Smooth muscle cell (in vitro differentiated cells): ENCODE measurements at regions not wholly inside any gene's neighbourhood (a gene's known extent, or its start where the extent isn't known, plus 50 kb on each side); places are given as distances from the start of the nearest gene placed in this dataset.

Experiments
- DNase-seq: peaks from one replicate; lab custom pipeline; 2025; ENCODE audit not compliant: unreplicated experiment; lab: John Stamatoyannopoulos, UW
- H2AFZ ChIP-seq: fragments of 200-600 bp; sonication (generic); 2 replicates; pipeline ENCODE4 v1.6.0; 2016; ENCODE audit warnings: antibody characterized with exemption, low read depth, mild to moderate bottlenecking
- H3F3A ChIP-seq: fragments of 200-600 bp; sonication (generic); 2 replicates; pipeline ENCODE4 v1.6.0; 2017; ENCODE audit warnings: antibody characterized with exemption, low read depth
- H3K27ac ChIP-seq: fragments of 200-600 bp; sonication (generic); 2 replicates; pipeline ENCODE4 v1.5.1; 2016; ENCODE audit warnings: low read depth, mild to moderate bottlenecking
- H3K27me3 ChIP-seq: fragments of 200-600 bp; sonication (generic); 2 replicates; pipeline ENCODE4 v1.6.1; 2016; ENCODE audit warnings: low read depth, mild to moderate bottlenecking
- H3K36me3 ChIP-seq: fragments of 200-600 bp; sonication (generic); 2 replicates; pipeline ENCODE4 v1.5.1; 2016; ENCODE audit warnings: low read depth
- H3K4me1 ChIP-seq: fragments of 200-600 bp; sonication (generic); 2 replicates; pipeline ENCODE4 v1.5.1; 2016; ENCODE audit warnings: low read depth
- H3K4me2 ChIP-seq: fragments of 200-600 bp; sonication (generic); 2 replicates; pipeline ENCODE4 v1.6.0; 2016; ENCODE audit warnings: mild to moderate bottlenecking
- H3K4me3 ChIP-seq: fragments of 200-600 bp; sonication (generic); 2 replicates; pipeline ENCODE4 v1.5.1; 2016; ENCODE audit warnings: mild to moderate bottlenecking
- H3K79me2 ChIP-seq: fragments of 200-600 bp; sonication (generic); 2 replicates; pipeline ENCODE4 v1.6.0; 2016; ENCODE audit warnings: low read depth, mild to moderate bottlenecking
- H3K9ac ChIP-seq: fragments of 200-600 bp; sonication (generic); 2 replicates; pipeline ENCODE4 v1.6.0; 2016; ENCODE audit warnings: low read depth
- H3K9me3 ChIP-seq: fragments of 200-600 bp; sonication (generic); replicated peaks from 2 replicates; pipeline ENCODE4 v1.5.1; 2016; ENCODE audit warnings: low read depth
- H4K20me1 ChIP-seq: fragments of 200-600 bp; sonication (generic); 2 replicates; pipeline ENCODE4 v1.6.0; 2016; ENCODE audit warnings: low read depth
- CTCF ChIP-seq: fragments of 200-600 bp; sonication (generic); IDR thresholded peaks from 2 replicates; pipeline ENCODE4 v1.5.1; 2017; ENCODE audit warnings: borderline replicate concordance, mild to moderate bottlenecking, antibody characterized with exemption; ENCODE audit not compliant: insufficient read depth, poor library complexity, severe bottlenecking
- WGBS: methylation state at CpG from one replicate; pipeline ENCODE4 v1.1.7; 2016; ENCODE audit warnings: low lambda C conversion rate; 5-methylcytosine and 5-hydroxymethylcytosine counted together

- no peaks in the 10 kb centered on the region for H3K36me3 ChIP-seq
- no peaks in the 10 kb centered on the region for H3F3A ChIP-seq
- TF ChIP-seq CTCF, result no peak
- no peak overlapping the region for H3K27ac ChIP-seq
- 67% methylated on average over 3 of the region's 3 CpGs for WGBS
- H3K27me3 ChIP-seq, result no peaks in the 10 kb centered on the region
- DNase-seq, result no peak
- H2AFZ ChIP-seq, result no peak overlapping the region
- no peak overlapping the region for H3K9ac ChIP-seq
- H3K79me2 ChIP-seq, result no peaks in the 10 kb centered on the region
- no peaks in the 10 kb centered on the region for H3K4me1 ChIP-seq
- H3K9me3 ChIP-seq, result no peaks in the 10 kb centered on the region
- no peak overlapping the region for H3K4me2 ChIP-seq
- H4K20me1 ChIP-seq, result no peaks in the 10 kb centered on the region
- no peak overlapping the region for H3K4me3 ChIP-seq
Measured at GRCh38 chr1:99560207-99561040, 85.5 kb upstream of the PALMD start.

GRCh38 chr1:99561952-99562351 lies 84.0 kb upstream of the PALMD start:
- H3K36me3 ChIP-seq, result no peaks in the 10 kb centered on the region
- H3K9me3 ChIP-seq, result no peaks in the 10 kb centered on the region
- H3F3A ChIP-seq, result no peaks in the 10 kb centered on the region
- no peak overlapping the region for H3K9ac ChIP-seq
- H4K20me1 ChIP-seq, result no peaks in the 10 kb centered on the region
- no peak overlapping the region for H2AFZ ChIP-seq
- WGBS, result 97% methylated on average over 6 of the region's 6 CpGs
- H3K27ac ChIP-seq, result no peak overlapping the region
- no peaks in the 10 kb centered on the region for H3K79me2 ChIP-seq
- H3K4me1 ChIP-seq, result no peaks in the 10 kb centered on the region
- H3K4me2 ChIP-seq, result no peak overlapping the region
- H3K4me3 ChIP-seq, result no peak overlapping the region
- DNase-seq, result no peak
- TF ChIP-seq CTCF, result no peak
- H3K27me3 ChIP-seq, result no peaks in the 10 kb centered on the region

GRCh38 chr1:99565606-99566289 lies 80.2 kb upstream of the PALMD start:
- no peak overlapping the region for H3K4me3 ChIP-seq
- H3K79me2 ChIP-seq, result no peaks in the 10 kb centered on the region
- no peaks in the 10 kb centered on the region for H3K27me3 ChIP-seq
- H3K4me2 ChIP-seq, result no peak overlapping the region
- H2AFZ ChIP-seq, result no peak overlapping the region
- H3K9ac ChIP-seq, result no peak overlapping the region
- H3F3A ChIP-seq, result no peaks in the 10 kb centered on the region
- no peaks in the 10 kb centered on the region for H3K9me3 ChIP-seq
- no peak for TF ChIP-seq CTCF
- H3K4me1 ChIP-seq, result no peaks in the 10 kb centered on the region
- H3K27ac ChIP-seq, result no peak overlapping the region
- H4K20me1 ChIP-seq, result no peaks in the 10 kb centered on the region
- H3K36me3 ChIP-seq, result no peaks in the 10 kb centered on the region
- no peak for DNase-seq
- 100% methylated on average over 1 of the region's 1 CpG for WGBS
